ENCODE measurements at regions not wholly inside any gene's neighbourhood (a gene's known extent, or its start where the extent isn't known, plus 50 kb on each side); places are given as distances from the start of the nearest gene placed in this dataset.

GRCh38 chr6:156654919-156655918, 122.0 kb upstream of the ARID1B start:
- no peak for DNase-seq
- in situ Hi-C loops (cut with MboI; ENCODE audit: low pct_unique_long_range_greater_than_20kb, low sequenced_read_pairs) = no loop called here

- in situ Hi-C loops (cut with MboI; ENCODE audit: low pct_unique_long_range_greater_than_20kb, low sequenced_read_pairs) = no loop called here
- no peak for DNase-seq
Observed at GRCh38 chr6:156652231-156652750, 124.9 kb upstream of the ARID1B start.

GRCh38 chr6:156651486-156651885, 125.7 kb upstream of the ARID1B start:
- DNase-seq = peak; percentile 13
- in situ Hi-C loops (cut with MboI; ENCODE audit: low pct_unique_long_range_greater_than_20kb, low sequenced_read_pairs) = no loop called here

DNA sequence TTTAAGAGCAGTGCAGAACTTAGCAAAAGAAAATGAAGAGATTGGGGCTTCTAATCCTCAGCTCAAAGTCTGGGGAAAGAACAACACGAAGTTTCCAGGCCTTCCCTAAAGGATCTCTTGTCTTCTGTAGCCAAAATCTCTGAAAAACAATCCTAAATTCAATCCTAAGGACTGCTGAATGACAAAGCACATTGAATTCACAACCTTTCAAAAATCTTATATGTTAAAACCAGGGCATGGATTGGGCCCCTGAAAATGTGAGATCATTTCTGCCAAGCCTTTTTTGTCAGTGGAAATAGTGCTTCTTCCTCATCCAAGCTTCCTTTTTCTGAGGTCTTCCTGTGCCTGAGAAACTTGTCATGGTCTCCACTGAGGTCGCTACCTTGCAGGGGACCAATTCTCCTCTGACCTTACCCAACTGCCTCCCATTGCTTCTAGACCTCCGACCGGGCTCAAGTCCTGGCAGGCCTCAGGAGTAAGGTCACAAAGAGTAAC, 126.2 kb upstream of the ARID1B start:
- in situ Hi-C loops (cut with MboI; ENCODE audit: low pct_unique_long_range_greater_than_20kb, low sequenced_read_pairs) = no loop called here
- DNase-seq = peak; percentile 7

- in situ Hi-C loops (cut with MboI; ENCODE audit: low pct_unique_long_range_greater_than_20kb, low sequenced_read_pairs) = no loop called here
- DNase-seq = no peak
Observed at GRCh38 chr6:156648616-156649015, 128.6 kb upstream of the ARID1B start.

GRCh38 chr6:156647991-156648390, 129.2 kb upstream of the ARID1B start:
- in situ Hi-C loops (cut with MboI; ENCODE audit: low pct_unique_long_range_greater_than_20kb, low sequenced_read_pairs) = no loop called here
- DNase-seq = no peak

DNA sequence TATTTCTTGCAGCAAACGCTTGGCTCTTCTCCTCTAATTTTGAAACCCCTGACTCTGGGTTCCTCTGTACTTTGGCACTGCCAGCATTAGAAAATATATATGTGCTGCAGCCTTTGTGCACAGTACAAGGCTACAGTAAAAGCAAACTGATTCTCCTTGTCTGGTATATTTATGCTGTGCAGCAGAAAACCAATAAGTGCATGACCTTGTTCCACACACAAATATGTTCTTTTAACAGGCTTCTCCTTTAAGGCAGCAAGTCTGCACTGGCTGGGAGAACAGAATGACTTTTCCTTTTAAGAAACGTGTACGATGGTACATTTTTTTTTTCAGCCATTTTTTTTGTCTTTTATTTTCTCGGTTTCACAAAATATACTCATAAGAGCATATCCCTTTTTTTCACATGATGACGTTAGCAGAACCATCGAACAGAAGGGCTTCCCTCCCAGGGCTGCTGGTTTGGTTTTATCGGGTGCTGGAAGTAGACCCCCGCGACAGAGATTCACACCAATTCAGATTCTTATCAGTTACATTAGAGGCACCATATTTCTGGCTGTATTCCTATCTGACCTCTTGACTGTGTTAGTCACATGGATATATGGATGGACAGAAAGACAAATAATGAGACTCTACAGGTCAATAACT, 129.9 kb upstream of the ARID1B start:
- DNase-seq = no peak
- in situ Hi-C loops (cut with MboI; ENCODE audit: low pct_unique_long_range_greater_than_20kb, low sequenced_read_pairs) = no loop called here

GRCh38 chr6:156646496-156646895, 130.7 kb upstream of the ARID1B start:
- in situ Hi-C loops (cut with MboI; ENCODE audit: low pct_unique_long_range_greater_than_20kb, low sequenced_read_pairs) = no loop called here
- no peak for DNase-seq

DNA sequence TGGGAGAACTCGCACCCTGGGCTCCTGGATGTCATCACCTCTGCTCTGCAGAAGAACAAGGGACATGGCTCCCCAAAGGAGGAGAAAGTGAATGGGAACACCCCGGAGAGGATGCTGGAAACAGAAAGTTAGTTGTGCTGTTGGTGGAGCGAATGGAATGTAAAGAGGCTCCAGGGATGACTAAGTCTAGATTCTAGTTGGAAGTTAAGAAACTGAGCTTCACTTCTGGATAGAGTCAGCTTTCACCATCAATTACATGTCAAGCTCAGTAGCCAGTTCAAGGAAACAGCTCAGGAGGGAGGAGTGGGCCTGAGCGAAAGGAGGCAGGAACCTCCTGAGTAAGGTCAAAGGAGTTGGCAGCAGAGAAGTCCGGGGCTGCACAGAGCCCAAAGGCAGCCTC, 132.1 kb upstream of the ARID1B start:
- DNase-seq = no peak
- in situ Hi-C loops (cut with MboI; ENCODE audit: low pct_unique_long_range_greater_than_20kb, low sequenced_read_pairs) = no loop called here

DNA sequence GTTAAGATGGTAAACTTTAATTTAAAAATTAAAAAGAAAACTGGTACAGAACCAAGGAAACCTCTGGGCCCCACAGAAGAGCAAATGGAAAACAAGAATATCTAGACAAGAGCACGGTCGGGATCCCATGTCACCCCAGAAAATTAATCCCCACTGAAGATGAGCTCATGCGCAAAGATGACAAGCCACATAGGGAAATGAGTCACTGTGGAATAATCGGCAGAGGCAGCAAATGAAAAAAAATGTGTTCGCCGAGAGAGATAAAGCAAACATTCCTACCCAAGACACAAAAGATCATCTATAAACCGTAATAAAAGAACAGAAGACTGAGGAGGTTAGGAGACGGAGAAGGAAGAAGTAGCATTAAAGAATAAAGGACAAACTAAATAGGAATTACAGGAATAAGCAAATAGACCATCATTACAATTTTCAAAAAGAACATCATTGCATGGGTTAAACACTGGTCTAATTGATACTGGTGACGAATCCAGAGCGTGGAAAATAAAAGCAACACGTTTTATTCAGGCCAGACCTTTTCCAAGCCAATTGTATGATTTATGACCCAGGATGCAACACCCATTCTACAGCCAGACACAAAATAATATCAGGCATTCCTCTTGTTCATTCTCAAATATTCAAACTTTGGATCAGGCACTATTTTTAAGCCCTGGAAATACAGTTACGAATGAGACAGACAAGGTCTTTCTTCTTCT, 138.0 kb upstream of the ARID1B start:
- no peak for DNase-seq
- in situ Hi-C loops (cut with MboI; ENCODE audit: low pct_unique_long_range_greater_than_20kb, low sequenced_read_pairs) = no loop called here

- in situ Hi-C loops (cut with MboI; ENCODE audit: low pct_unique_long_range_greater_than_20kb, low sequenced_read_pairs) = no loop called here
- no peak for DNase-seq
Observed at GRCh38 chr6:156638581-156638980, 138.6 kb upstream of the ARID1B start.

GRCh38 chr6:156634951-156635371, 142.2 kb upstream of the ARID1B start:
- in situ Hi-C loops (cut with MboI; ENCODE audit: low pct_unique_long_range_greater_than_20kb, low sequenced_read_pairs) = no loop called here
- no peak for DNase-seq

GRCh38 chr6:156634048-156634447, 143.1 kb upstream of the ARID1B start:
- in situ Hi-C loops (cut with MboI; ENCODE audit: low pct_unique_long_range_greater_than_20kb, low sequenced_read_pairs) = no loop called here
- DNase-seq = peak; percentile 28

- in situ Hi-C loops (cut with MboI; ENCODE audit: low pct_unique_long_range_greater_than_20kb, low sequenced_read_pairs) = no loop called here
- no peak for DNase-seq
Observed at GRCh38 chr6:156633291-156633690, 143.9 kb upstream of the ARID1B start.

DNA sequence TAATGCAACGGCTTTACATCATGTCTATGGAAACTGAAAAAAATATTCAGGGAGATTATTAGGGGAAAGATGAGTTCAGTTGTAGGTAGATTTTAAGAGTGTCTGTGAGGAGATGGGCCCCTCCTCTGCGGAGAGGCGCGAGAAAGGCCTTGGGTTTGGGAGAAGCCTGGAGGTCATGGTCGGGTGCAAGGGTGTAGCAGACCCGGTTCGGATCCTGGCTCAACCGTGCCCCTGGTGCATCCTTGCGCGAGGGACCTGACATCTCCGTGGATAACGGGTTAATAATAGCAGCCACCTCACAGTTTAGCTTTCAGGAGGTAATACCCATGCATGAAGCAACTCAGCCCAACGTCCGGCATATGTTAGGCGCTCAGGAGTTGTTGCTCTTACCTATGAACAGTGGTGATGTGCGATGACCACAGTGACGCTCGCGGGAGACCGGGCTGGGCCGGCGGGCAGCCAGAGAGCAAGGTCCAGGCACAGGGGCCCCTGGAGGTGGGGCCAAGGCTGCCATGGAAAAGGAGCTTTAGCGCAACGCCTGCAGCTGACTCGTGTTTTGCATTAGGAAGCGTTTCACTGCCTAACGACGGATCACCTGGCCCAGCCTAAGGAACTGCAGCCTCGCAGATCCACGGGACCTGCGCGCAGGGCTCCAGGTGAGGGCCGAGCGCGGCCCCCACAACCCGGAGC, 146.4 kb upstream of the ARID1B start:
- in situ Hi-C loops (cut with MboI; ENCODE audit: low pct_unique_long_range_greater_than_20kb, low sequenced_read_pairs) = no loop called here
- no peak for DNase-seq

DNA sequence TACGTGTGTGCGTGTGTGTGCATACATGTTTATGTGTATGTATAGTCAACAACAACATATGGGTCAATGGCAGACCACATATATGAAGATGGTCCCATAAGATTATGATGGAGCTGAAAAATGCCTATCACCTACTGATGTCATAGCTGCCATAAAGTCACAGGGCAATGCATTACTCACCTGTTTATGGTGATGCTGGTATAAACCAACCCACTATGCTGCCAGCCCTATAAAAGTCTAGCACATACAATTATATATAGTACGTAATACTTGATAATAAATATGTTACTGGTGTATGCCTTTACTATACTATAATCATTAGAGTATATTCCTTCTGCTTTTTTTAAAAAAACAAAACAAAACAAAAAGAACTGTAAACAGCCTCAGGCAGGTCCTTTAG, 148.4 kb upstream of the ARID1B start:
- in situ Hi-C loops (cut with MboI; ENCODE audit: low pct_unique_long_range_greater_than_20kb, low sequenced_read_pairs) = no loop called here
- no peak for DNase-seq

- in situ Hi-C loops (cut with MboI; ENCODE audit: low pct_unique_long_range_greater_than_20kb, low sequenced_read_pairs) = no loop called here
- no peak for DNase-seq
Observed at GRCh38 chr6:156627524-156627923, 149.7 kb upstream of the ARID1B start.

DNA sequence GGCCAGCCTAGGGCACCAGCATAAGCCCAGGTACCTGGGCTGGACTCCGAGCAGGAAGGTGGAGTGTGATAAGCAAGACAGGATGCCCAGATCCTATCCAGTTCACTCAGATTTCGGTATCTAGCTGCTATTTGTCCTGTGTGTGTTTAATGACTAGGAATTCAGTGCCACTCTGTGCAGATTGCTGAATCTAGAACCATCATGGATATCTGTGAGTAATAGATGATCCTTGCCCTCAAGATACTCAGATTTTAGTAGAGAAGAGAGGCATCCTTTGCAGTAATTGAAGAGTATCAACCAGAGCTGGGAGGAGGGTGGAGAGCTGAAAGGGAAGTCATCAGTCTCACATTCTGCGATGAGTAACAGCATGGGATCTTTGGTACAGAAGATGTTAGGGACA, 155.0 kb upstream of the ARID1B start:
- no peak for DNase-seq
- in situ Hi-C loops (cut with MboI; ENCODE audit: low pct_unique_long_range_greater_than_20kb, low sequenced_read_pairs) = no loop called here

GRCh38 chr6:156620331-156620730, 156.8 kb upstream of the ARID1B start:
- in situ Hi-C loops (cut with MboI; ENCODE audit: low pct_unique_long_range_greater_than_20kb, low sequenced_read_pairs) = no loop called here
- no peak for DNase-seq

Measured in KBM-7 (cell line).